ENCODE measurements at regions not wholly inside any gene's neighbourhood (a gene's known extent, or its start where the extent isn't known, plus 50 kb on each side); places are given as distances from the start of the nearest gene placed in this dataset.
"Not testable (repeated sequence)": the region's sequence is repeated elsewhere in the genome, so short reads cannot be mapped to it uniquely, and the experiment has no call there.

- no peak for DNase-seq
These were observed 647.5 kb upstream of the CHRM3 start for GRCh38 chr1:238738892-238739291.

DNA sequence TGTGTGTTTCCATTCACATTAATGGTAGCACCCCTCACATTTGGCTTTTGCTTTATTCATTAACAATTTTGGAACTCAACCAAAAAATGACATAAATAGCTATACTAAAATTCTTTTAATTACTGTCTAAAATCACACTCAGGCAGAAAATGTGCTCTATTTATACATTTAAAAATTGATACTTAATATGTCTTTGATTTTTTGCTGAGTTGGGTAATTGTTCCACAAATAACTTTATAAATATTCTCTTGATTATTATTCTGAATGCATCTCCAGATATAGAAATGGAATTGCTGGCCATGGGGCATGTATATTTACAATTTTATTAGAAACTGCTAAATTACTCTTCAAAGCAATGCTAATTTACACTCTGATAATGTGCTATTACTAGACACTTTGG, 658.7 kb upstream of the CHRM3 start:
- no peak for DNase-seq

DNA sequence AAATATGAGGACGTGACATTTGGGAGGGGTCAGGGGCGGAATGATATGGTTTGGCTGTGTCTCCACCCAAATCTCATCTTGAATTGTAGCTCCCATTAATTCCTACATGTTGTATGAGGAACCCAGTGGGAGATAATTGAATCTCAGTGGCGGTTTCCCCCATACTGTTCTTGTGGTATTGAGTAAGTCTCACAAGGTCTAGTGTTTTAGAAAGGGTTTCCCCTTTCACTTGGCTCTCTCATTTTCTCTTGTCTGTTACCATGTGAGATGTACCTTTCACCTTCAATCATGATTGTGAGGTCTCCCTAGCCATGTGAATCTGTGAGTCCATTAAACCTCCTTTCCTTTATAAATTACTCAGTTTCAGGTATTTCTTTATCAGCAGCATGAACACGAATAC, 663.6 kb upstream of the CHRM3 start:
- no peak for DNase-seq

- peak in 1 of 2 donors; percentile 1 for DNase-seq
These were observed 675.7 kb upstream of the CHRM3 start for GRCh38 chr1:238710697-238711096.

GRCh38 chr1:238701024-238701423, 685.3 kb upstream of the CHRM3 start:
- no peak for DNase-seq

GRCh38 chr1:238690415-238690814, 696.0 kb upstream of the CHRM3 start:
- DNase-seq = no peak

- not testable (repeated sequence) for DNase-seq
These were observed 701.8 kb upstream of the CHRM3 start for GRCh38 chr1:238684576-238684975.

DNA sequence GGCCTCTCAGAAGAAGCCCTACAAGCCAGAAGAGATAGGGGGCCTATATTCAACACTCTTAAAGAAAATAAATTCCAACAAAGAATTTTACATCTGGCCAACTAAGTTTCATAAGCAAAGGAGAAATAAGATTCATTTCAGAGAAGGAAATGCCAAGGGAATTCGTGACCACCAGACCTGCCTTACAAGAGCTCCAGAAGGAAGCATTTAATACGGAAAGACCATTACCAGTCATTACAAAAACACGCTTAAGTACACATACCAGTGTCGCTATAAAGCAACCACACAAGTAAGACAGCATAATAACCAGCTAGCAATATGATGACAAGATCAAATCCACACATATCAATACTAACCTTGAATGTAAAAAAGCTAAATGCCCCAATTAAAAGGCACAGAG, 704.9 kb upstream of the CHRM3 start:
- no peak for DNase-seq

GRCh38 chr1:238681021-238681420, 705.3 kb upstream of the CHRM3 start:
- no peak for DNase-seq

GRCh38 chr1:238677567-238677966, 708.8 kb upstream of the CHRM3 start:
- DNase-seq = no peak

DNA sequence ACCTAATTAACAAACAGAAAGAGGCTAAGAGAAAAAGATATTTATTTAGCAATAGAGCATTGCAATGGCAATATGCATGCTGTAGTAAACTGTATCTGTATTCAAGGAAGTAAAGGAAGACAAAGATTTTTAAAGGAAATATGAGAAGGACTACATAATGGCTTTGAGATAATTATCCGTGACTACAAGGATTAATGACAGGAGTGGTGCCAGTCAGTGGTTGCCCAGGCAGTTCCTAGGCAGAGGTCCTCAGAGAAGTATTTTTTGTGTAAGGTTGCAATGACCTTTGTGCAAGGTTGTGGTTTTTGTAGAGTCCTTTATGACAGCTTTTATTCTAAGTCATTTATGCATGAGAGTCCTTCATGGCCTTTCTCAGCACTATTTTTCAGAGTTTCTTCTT, 711.1 kb upstream of the CHRM3 start:
- DNase-seq = no peak

GRCh38 chr1:238674316-238674715, 712.1 kb upstream of the CHRM3 start:
- DNase-seq = no peak

DNA sequence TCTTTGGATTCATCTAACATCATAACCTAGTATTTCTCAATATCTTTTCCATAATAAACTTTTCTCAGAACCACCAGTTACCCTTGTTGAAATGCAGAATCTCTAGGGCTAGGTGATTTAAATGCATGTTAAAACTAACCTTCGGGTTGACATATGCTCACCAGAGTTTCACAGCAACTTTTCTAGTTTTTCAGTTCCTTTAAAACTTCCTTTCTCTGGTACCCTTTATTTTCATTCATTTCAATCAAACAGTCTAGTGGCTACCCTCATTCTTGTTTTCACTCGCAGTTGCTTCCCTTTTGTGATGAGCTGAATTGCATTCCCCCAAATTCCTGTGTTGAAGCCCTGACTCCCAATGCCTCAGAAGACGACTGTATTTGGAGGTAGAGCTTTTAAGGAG, 712.8 kb upstream of the CHRM3 start:
- DNase-seq = no peak

DNA sequence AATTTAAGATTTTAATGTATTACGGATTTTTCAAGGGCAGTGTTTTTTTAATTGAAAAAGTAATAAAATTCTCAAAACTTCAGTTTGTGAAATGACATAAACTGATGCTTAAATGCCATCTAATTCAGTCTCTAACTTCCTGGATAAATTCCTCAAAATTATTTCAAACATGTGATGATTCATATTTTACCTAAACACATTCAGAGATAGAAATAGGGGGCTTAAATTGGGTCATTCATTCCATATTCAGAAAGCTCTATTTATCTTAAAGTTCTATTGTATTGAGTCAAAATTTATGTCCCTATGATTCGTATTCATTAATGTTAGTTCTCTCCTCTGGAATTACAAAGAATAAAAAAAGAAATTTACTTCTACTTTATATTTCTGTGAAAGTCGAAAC, 713.6 kb upstream of the CHRM3 start:
- no peak for DNase-seq

- DNase-seq = no peak
These were observed 714.1 kb upstream of the CHRM3 start for GRCh38 chr1:238672262-238672661.

GRCh38 chr1:238664139-238664538, 722.2 kb upstream of the CHRM3 start:
- DNase-seq = no peak

DNA sequence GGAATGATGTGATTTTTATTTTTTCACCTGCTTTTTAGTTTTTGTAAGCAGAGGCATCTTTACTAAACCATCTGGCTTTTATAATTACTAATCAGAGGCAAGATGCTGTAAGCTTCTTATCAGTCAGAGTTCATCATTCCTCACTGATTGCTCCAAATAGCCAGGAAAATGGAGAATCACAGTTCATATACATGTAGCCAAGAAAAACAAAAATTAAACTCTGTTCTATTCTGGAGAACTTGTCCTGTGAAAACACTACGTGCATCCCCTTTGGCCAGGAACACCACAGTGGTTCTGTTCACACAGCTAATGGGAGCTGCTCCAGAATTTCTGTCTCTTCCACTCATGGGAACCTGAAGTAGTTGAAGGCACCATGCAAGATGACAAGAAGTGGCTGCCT, 725.5 kb upstream of the CHRM3 start:
- DNase-seq = no peak

GRCh38 chr1:238658763-238659162, 727.6 kb upstream of the CHRM3 start:
- no peak for DNase-seq

GRCh38 chr1:238653693-238654321, 732.6 kb upstream of the CHRM3 start:
- no peak for DNase-seq

GRCh38 chr1:238652346-238652968, 733.9 kb upstream of the CHRM3 start:
- DNase-seq = no peak

DNA sequence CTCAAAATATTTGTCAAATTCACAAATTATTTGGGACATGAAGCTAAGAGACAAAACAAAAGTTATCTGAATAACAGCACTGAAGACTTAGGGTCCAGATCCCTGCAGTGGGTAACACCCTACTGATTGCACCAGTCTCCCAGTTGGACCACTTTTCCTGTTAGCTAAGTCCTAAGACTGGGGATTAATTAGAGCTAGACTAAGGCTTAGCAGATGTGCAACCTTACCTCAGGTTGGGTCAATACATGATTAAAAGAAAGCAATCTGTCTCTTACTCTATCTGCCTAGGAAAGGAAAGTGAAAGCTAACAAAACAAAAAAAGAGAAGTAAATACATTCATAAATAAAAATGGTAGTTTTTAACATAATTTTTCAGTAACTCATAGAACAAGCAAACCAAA, 737.2 kb upstream of the CHRM3 start:
- DNase-seq = no peak

DNA sequence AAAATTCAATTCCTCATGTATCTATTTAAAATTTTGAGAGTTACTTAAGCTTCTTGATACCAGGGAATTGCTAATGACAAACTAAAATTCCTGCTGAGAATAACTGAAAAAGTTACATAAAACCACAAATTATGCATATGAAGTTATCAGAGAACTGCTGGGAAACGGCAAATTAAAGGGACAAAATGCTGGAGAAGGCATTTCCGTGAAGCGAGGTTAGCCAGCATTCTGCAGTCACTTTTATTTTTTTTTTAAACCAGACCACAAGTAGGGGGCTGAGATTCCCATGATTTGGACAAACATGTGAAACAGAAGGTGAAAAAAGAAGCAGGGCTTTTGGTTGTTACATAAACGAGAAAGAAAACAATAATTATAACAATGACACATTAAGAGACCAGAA, 737.6 kb upstream of the CHRM3 start:
- no peak for DNase-seq

DNA sequence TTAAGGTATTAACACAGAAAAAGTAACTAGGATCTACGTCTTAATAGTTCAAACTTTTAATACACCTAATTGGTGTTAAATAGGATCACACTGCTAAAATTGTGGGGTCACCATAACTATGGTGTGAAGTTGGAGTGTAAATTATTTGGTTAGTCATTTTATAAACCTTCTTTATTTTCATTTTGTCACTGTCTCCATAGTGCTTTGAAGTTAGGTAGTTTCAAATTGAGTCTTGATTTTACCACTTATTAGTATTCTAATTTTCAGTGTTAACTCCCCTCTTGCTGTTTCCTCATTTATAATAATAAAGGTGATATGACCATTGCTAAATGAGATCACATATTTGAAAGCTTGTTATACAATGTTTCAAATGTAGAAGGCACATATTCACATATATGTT, 738.1 kb upstream of the CHRM3 start:
- no peak for DNase-seq

DNA sequence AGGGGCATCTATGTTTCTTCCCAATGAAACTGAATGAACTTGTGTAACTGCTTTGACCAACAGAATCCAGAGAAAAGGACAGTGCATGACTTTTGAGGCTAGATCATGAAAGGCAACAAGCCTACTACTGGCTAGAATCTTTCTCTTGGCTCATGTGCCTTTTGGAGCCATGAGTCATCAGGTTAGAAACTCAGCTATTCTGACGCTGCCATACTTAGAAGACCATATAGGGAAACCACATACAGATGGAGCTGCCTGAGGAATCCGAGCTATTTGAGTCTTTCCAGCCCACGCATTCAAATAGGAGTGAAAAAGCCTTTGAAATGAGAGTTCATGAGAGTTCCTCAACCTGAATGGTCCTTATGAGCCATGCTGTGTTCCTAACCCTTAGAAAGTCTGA, 738.5 kb upstream of the CHRM3 start:
- no peak for DNase-seq

GRCh38 chr1:238642231-238642630, 744.1 kb upstream of the CHRM3 start:
- no peak for DNase-seq
